GM12878 (cell line): ENCODE measurements at regions not wholly inside any gene's neighbourhood (a gene's known extent, or its start where the extent isn't known, plus 50 kb on each side); places are given as distances from the start of the nearest gene placed in this dataset.

Experiments used
- ASH2L ChIP-seq: fragments of 300-600, 200-600 bp; sonication (generic); IDR thresholded peaks from 2 replicates; pipeline ENCODE4 v1.6.1; 2017; ENCODE audit warnings: low read depth, mild to moderate bottlenecking, borderline replicate concordance
- BHLHE40 ChIP-seq, 2 experiments: fragments of 450-650 bp in 1 of 2; IDR thresholded peaks; 2 replicates each; pipeline ENCODE4 v1.6.1; 2011 to 2017; ENCODE audit warnings: low read depth in 2 of 2, borderline replicate concordance in 1 of 2, improper control_type of control experiment in 1 of 2, low read length in 1 of 2, mild to moderate bottlenecking in 1 of 2
- CHD4 ChIP-seq: fragments of 200-600 bp; sonication (generic); IDR thresholded peaks from 2 replicates; pipeline ENCODE4 v1.6.1; 2016; ENCODE audit warnings: mild to moderate bottlenecking
- EZH2 ChIP-seq: IDR thresholded peaks from 2 replicates; pipeline ENCODE4 v1.6.1; 2012; ENCODE audit warnings: low read depth, mild to moderate bottlenecking, control low read depth, inconsistent platforms, low read length, borderline replicate concordance; ENCODE audit not compliant: control insufficient read depth
- HDGF ChIP-seq: fragments of 450-650 bp; IDR thresholded peaks from 2 replicates; pipeline ENCODE4 v1.6.1; 2016; ENCODE audit warnings: antibody characterized with exemption
- NBN ChIP-seq: fragments of 450-650 bp; IDR thresholded peaks from 2 replicates; pipeline ENCODE4 v1.6.1; 2016
- RELA ChIP-seq: fragments of 450-650 bp; IDR thresholded peaks from 2 replicates; pipeline ENCODE4 v1.8.0; 2014; ENCODE audit warnings: borderline replicate concordance; ENCODE audit not compliant: partially characterized antibody
- RFX5 ChIP-seq: IDR thresholded peaks from 2 replicates; pipeline ENCODE4 v1.6.1; 2011; ENCODE audit warnings: low read depth, low read length, improper control_type of control experiment
- ZBED1 ChIP-seq: IDR thresholded peaks from 2 replicates; pipeline ENCODE4 v1.6.1; 2016; ENCODE audit warnings: borderline replicate concordance
- ZNF274 ChIP-seq: IDR thresholded peaks from one replicate; pipeline ENCODE4 v1.8.0; 2011; ENCODE audit not compliant: insufficient read length, insufficient read depth
- TF ChIP-seq, protein P1 (sequence below), 3 experiments: IDR thresholded peaks in 2 of 3; conservative IDR thresholded peaks in 1 of 3; 2 replicates each; pipeline ENCODE4 v1.5.1; 2011; ENCODE audit warnings: low read depth in 3 of 3, low read length in 3 of 3, mild to moderate bottlenecking in 3 of 3, control low read depth in 2 of 3, moderate library complexity in 2 of 3, inconsistent platforms in 1 of 3, mixed read lengths in 1 of 3; ENCODE audit not compliant: control insufficient read depth in 2 of 3, insufficient read depth in 1 of 3; ENCODE audit errors: extremely low read depth in 1 of 3
- TF ChIP-seq, protein P2 (sequence below): fragments of 450-650 bp; IDR thresholded peaks from 2 replicates; pipeline ENCODE4 v1.6.1; 2016; ENCODE audit warnings: mild to moderate bottlenecking, moderate library complexity, borderline replicate concordance
- TF ChIP-seq, protein P3 (sequence below): fragments of 450-650 bp; conservative IDR thresholded peaks from 2 replicates; pipeline ENCODE4 v1.6.1; 2017; ENCODE audit warnings: mild to moderate bottlenecking, moderate library complexity

DNA sequence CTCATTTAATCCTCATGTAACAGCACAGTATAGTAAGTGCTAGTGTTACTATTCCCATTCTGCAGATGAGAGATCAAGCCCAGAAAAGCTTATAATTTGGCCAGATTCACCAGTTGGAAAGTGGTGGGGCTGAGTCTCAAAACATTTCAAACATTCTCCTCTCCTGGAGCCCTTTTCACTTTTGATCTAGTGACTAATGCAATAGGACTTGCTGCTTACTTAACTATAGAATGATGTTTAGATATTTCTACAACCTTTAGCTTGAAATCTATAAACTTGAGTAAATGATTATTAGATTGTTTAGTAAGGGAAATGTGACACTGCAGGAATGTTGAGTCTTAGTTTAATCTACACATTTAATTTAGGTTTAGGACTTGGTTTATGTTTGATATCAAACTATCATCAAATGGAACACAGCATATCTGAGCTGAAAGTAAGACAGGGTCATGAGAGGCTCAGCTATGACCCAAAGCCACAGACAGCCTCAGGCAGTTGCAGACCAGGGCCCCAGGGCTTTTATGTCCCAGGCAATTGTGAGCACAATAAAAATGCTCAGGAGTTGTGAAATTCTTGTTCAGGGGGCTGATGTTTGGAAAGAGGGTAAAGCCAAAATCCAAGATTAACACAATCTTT, 199.5 kb upstream of the HS3ST1 start:
- TF ChIP-seq, protein P1, sequence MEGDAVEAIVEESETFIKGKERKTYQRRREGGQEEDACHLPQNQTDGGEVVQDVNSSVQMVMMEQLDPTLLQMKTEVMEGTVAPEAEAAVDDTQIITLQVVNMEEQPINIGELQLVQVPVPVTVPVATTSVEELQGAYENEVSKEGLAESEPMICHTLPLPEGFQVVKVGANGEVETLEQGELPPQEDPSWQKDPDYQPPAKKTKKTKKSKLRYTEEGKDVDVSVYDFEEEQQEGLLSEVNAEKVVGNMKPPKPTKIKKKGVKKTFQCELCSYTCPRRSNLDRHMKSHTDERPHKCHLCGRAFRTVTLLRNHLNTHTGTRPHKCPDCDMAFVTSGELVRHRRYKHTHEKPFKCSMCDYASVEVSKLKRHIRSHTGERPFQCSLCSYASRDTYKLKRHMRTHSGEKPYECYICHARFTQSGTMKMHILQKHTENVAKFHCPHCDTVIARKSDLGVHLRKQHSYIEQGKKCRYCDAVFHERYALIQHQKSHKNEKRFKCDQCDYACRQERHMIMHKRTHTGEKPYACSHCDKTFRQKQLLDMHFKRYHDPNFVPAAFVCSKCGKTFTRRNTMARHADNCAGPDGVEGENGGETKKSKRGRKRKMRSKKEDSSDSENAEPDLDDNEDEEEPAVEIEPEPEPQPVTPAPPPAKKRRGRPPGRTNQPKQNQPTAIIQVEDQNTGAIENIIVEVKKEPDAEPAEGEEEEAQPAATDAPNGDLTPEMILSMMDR (IDR thresholded peaks at IDR 0.05 in 2 of 3, conservative IDR thresholded peaks at IDR 0.05 in 1 of 3; ENCODE audit: control insufficient read depth in 2 of 3, extremely low read depth in 1 of 3, insufficient read depth in 1 of 3, low read depth in 3 of 3, low read length in 3 of 3), result no peak
- TF ChIP-seq NBN (no peak), RFX5 (no peak), ASH2L (no peak), RELA (no peak), HDGF (no peak), ZNF274 (no peak), EZH2 (no peak), BHLHE40 (IDR thresholded peaks at IDR 0.05; ENCODE audit: borderline replicate concordance in 1 of 2, low read depth in 2 of 2, low read length in 1 of 2) (no peak), CHD4 (no peak), ZBED1 (no peak)
- TF ChIP-seq, protein P2, sequence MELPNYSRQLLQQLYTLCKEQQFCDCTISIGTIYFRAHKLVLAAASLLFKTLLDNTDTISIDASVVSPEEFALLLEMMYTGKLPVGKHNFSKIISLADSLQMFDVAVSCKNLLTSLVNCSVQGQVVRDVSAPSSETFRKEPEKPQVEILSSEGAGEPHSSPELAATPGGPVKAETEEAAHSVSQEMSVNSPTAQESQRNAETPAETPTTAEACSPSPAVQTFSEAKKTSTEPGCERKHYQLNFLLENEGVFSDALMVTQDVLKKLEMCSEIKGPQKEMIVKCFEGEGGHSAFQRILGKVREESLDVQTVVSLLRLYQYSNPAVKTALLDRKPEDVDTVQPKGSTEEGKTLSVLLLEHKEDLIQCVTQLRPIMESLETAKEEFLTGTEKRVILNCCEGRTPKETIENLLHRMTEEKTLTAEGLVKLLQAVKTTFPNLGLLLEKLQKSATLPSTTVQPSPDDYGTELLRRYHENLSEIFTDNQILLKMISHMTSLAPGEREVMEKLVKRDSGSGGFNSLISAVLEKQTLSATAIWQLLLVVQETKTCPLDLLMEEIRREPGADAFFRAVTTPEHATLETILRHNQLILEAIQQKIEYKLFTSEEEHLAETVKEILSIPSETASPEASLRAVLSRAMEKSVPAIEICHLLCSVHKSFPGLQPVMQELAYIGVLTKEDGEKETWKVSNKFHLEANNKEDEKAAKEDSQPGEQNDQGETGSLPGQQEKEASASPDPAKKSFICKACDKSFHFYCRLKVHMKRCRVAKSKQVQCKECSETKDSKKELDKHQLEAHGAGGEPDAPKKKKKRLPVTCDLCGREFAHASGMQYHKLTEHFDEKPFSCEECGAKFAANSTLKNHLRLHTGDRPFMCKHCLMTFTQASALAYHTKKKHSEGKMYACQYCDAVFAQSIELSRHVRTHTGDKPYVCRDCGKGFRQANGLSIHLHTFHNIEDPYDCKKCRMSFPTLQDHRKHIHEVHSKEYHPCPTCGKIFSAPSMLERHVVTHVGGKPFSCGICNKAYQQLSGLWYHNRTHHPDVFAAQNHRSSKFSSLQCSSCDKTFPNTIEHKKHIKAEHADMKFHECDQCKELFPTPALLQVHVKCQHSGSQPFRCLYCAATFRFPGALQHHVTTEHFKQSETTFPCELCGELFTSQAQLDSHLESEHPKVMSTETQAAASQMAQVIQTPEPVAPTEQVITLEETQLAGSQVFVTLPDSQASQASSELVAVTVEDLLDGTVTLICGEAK, result no peak
- TF ChIP-seq, protein P3, sequence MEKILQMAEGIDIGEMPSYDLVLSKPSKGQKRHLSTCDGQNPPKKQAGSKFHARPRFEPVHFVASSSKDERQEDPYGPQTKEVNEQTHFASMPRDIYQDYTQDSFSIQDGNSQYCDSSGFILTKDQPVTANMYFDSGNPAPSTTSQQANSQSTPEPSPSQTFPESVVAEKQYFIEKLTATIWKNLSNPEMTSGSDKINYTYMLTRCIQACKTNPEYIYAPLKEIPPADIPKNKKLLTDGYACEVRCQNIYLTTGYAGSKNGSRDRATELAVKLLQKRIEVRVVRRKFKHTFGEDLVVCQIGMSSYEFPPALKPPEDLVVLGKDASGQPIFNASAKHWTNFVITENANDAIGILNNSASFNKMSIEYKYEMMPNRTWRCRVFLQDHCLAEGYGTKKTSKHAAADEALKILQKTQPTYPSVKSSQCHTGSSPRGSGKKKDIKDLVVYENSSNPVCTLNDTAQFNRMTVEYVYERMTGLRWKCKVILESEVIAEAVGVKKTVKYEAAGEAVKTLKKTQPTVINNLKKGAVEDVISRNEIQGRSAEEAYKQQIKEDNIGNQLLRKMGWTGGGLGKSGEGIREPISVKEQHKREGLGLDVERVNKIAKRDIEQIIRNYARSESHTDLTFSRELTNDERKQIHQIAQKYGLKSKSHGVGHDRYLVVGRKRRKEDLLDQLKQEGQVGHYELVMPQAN, result no peak
